ACC112 (cell line): ENCODE measurements at regions not wholly inside any gene's neighbourhood (a gene's known extent, or its start where the extent isn't known, plus 50 kb on each side); places are given as distances from the start of the nearest gene placed in this dataset.

Source experiments
- H2AFZ ChIP-seq: fragments of 200-600 bp; sonication (generic); one replicate; pipeline ENCODE4 v1.6.0; 2017; ENCODE audit warnings: antibody characterized with exemption, low read length; ENCODE audit not compliant: unreplicated experiment
- H3K27ac ChIP-seq: fragments of 200-600 bp; sonication (generic); 2 replicates; pipeline ENCODE4 v1.5.1; 2014; ENCODE audit warnings: low read depth, mild to moderate bottlenecking, antibody characterized with exemption, low read length, moderate library complexity
- H3K27me3 ChIP-seq: fragments of 200-600 bp; sonication (generic); 2 replicates; pipeline ENCODE4 v1.6.1; 2014; ENCODE audit warnings: mild to moderate bottlenecking, antibody characterized with exemption, low read length, moderate library complexity, mixed read lengths; ENCODE audit not compliant: insufficient read depth
- H3K36me3 ChIP-seq: fragments of 200-600 bp; sonication (generic); 2 replicates; pipeline ENCODE4 v1.6.1; 2016; ENCODE audit warnings: mild to moderate bottlenecking, antibody characterized with exemption, low read length, moderate library complexity, mixed read lengths; ENCODE audit not compliant: insufficient read depth
- H3K4me1 ChIP-seq: fragments of 200-600 bp; sonication (generic); one replicate; pipeline ENCODE4 v1.6.1; 2016; ENCODE audit warnings: low read length, mixed read lengths; ENCODE audit not compliant: insufficient read depth, unreplicated experiment, control insufficient read depth
- H3K4me3 ChIP-seq: fragments of 200-600 bp; sonication (generic); 2 replicates; pipeline ENCODE4 v1.5.1; 2014; ENCODE audit warnings: mild to moderate bottlenecking, low read depth, low read length
- H3K79me2 ChIP-seq: fragments of 200-600 bp; sonication (generic); one replicate; pipeline ENCODE4 v1.6.0; 2016; ENCODE audit warnings: low read length; ENCODE audit not compliant: control insufficient read depth, unreplicated experiment, insufficient read depth

GRCh38 chr9:118362123-118362522, 657.9 kb downstream of the TLR4 start:
- H3K4me1 ChIP-seq = peaks cover 3% of the 10 kb centered on the region
- H2AFZ ChIP-seq = no peak overlapping the region
- H3K4me3 ChIP-seq = no peak overlapping the region
- no peaks in the 10 kb centered on the region for H3K79me2 ChIP-seq
- no peak overlapping the region for H3K27ac ChIP-seq
- no peaks in the 10 kb centered on the region for H3K36me3 ChIP-seq
- H3K27me3 ChIP-seq = no peaks in the 10 kb centered on the region

DNA sequence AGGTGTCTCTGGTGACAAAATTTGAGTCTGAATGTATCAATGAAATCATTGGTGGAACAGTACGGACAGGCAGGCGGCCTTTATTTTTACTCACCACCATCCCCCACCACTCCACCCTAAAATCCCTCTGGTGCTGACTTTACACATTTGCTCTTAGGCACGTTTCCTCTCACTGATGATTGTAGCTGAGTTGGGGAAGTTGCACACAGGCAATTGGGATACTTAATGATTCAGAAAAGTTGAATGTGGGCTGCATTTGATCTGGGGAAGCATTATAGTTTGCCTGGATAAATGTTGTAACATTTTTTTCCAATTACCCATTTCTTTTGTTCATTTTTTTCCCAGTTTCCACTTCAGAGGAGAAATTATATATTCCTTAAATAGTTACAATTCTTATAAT, 658.4 kb downstream of the TLR4 start:
- H3K79me2 ChIP-seq = no peaks in the 10 kb centered on the region
- no peak overlapping the region for H2AFZ ChIP-seq
- no peak overlapping the region for H3K27ac ChIP-seq
- no peaks in the 10 kb centered on the region for H3K36me3 ChIP-seq
- H3K27me3 ChIP-seq = no peaks in the 10 kb centered on the region
- peaks cover 3% of the 10 kb centered on the region for H3K4me1 ChIP-seq
- no peak overlapping the region for H3K4me3 ChIP-seq

DNA sequence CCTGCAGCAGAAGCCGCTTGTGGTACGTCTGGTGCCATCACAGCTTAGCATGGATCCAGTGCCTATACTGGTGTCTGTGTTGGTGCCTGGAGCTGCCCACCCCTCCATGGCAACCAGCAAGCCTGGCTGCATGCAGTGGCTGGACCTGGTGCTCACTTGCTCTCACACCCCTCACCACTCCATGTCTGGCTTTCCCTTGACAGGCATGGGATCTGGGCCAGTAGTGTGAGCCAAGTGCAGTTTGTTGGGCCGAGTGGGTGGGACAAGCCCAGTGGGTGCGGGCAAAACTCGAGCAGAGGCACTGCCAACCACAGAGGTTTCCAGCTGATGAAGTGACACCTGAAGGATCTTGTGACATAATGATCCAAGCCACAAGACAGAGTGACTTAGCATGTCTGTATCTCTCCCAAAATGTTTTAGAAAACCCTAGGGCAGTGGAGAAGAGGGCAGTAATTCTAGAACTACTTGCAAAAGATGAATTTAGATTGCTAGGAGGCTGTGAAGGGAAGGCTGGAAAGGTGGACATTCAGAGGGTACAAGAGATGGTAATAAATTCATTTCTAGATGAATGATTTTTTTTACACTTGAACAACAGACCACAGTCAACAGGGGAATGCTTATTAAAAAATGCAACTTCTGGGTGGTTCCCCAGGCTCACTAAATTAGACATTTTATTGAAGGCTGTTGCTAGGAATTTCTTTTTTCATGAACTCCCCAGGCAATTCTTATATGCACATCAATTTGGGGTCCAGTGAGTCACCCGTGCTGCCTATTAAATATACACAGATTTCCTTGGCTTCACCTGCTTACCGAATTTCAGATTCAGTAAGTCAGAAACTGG, 660.3 kb downstream of the TLR4 start:
- Histone ChIP-seq H3K27ac (no peak overlapping the region), H3K79me2 (no peaks in the 10 kb centered on the region), H3K27me3 (no peaks in the 10 kb centered on the region), H3K36me3 (no peaks in the 10 kb centered on the region), H3K4me1 (peaks cover 3% of the 10 kb centered on the region), H3K4me3 (no peak overlapping the region), H2AFZ (no peak overlapping the region)

- no peak overlapping the region for H3K27ac ChIP-seq
- H3K4me1 ChIP-seq = peaks cover 3% of the 10 kb centered on the region
- H3K36me3 ChIP-seq = no peaks in the 10 kb centered on the region
- H3K79me2 ChIP-seq = no peaks in the 10 kb centered on the region
- H2AFZ ChIP-seq = no peak overlapping the region
- H3K27me3 ChIP-seq = no peaks in the 10 kb centered on the region
- no peak overlapping the region for H3K4me3 ChIP-seq
Measured at GRCh38 chr9:118366228-118366627, 662.0 kb downstream of the TLR4 start.

DNA sequence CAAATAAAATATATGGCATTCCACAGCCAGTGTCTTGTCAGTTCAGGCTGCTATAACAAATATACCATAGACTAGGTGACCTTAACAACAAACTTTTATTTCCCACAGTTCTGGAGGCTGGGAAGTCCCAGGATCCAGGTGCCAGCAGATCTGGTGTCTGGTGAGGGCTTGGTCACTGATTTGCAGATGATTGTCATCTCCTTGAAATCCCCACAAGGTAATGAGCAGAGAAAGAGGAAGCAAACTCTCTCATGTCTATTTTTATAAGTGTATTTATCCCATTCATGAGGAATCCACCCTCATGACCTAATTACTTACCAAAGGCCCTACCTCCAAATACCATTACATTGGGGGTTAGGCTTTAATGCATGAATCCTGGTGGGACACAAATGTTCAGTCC, 663.2 kb downstream of the TLR4 start:
- Histone ChIP-seq H3K27me3 (no peaks in the 10 kb centered on the region), H2AFZ (no peak overlapping the region), H3K79me2 (no peaks in the 10 kb centered on the region), H3K27ac (no peak overlapping the region), H3K4me1 (no peaks in the 10 kb centered on the region), H3K4me3 (no peak overlapping the region), H3K36me3 (no peaks in the 10 kb centered on the region)

GRCh38 chr9:118384531-118385100, 680.4 kb downstream of the TLR4 start:
- Histone ChIP-seq H3K4me1 (no peaks in the 10 kb centered on the region), H3K27ac (no peak overlapping the region), H3K79me2 (no peaks in the 10 kb centered on the region), H3K4me3 (no peak overlapping the region), H2AFZ (no peak overlapping the region), H3K36me3 (no peaks in the 10 kb centered on the region), H3K27me3 (peaks cover 4% of the 10 kb centered on the region; the same call in 1 of the 2 replicates)

- no peak overlapping the region for H3K4me3 ChIP-seq
- H3K4me1 ChIP-seq = no peaks in the 10 kb centered on the region
- no peaks in the 10 kb centered on the region for H3K27me3 ChIP-seq
- no peaks in the 10 kb centered on the region for H3K36me3 ChIP-seq
- H2AFZ ChIP-seq = no peak overlapping the region
- H3K27ac ChIP-seq = no peak overlapping the region
- H3K79me2 ChIP-seq = no peaks in the 10 kb centered on the region
Measured at GRCh38 chr9:118395415-118395814, 691.2 kb downstream of the TLR4 start.

DNA sequence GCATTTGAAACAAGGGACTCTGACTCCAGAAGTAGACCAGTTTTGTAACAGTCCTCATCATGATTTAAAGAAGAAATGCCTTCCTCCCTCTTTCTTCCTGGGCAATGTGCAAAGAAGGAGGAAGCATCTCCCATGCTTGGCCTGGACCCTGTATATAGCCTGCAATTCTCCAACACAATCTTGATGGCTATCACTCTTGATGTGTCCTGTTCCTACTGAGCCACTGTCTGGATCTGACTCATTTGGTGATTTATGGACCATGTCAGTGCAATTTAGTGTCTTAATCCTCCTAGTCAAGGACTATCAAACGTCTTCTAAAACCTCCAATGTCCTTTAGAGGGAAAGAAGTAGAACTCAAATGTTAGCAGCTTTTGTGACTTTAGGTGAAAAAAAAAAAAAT, 697.3 kb downstream of the TLR4 start:
- Histone ChIP-seq H2AFZ (no peak overlapping the region), H3K79me2 (no peaks in the 10 kb centered on the region), H3K36me3 (no peaks in the 10 kb centered on the region), H3K27ac (no peak overlapping the region), H3K4me1 (no peaks in the 10 kb centered on the region), H3K4me3 (no peak overlapping the region), H3K27me3 (peaks cover 3% of the 10 kb centered on the region; the same call in 1 of the 2 replicates)

DNA sequence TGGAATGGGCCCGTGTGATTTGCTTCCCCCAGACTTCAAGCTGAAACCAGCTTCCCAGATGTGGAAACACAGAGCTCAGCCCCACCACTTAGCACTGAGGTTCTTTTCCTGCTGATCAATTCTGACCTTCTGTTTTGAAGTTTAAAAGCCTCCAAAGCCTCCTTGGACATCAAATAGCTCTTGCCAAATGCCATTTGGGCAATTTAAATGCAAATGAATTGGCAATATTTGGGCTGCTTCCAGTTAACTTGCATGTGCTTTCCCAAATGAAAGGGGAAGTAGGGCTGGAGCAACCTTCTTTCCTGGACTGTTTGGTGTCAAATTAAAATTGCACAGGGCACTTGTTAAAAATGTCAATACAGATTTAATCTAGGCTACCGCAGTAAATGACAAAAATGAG, 710.5 kb downstream of the TLR4 start:
- no peak overlapping the region for H3K27ac ChIP-seq
- H3K4me1 ChIP-seq = no peaks in the 10 kb centered on the region
- no peaks in the 10 kb centered on the region for H3K27me3 ChIP-seq
- no peaks in the 10 kb centered on the region for H3K79me2 ChIP-seq
- H3K36me3 ChIP-seq = no peaks in the 10 kb centered on the region
- H3K4me3 ChIP-seq = no peak overlapping the region
- H2AFZ ChIP-seq = no peak overlapping the region

- no peaks in the 10 kb centered on the region for H3K4me1 ChIP-seq
- H2AFZ ChIP-seq = no peak overlapping the region
- no peak overlapping the region for H3K27ac ChIP-seq
- H3K36me3 ChIP-seq = no peaks in the 10 kb centered on the region
- H3K4me3 ChIP-seq = no peak overlapping the region
- no peaks in the 10 kb centered on the region for H3K27me3 ChIP-seq
- no peaks in the 10 kb centered on the region for H3K79me2 ChIP-seq
Measured at GRCh38 chr9:118418887-118419565, 714.8 kb downstream of the TLR4 start.

- H3K36me3 ChIP-seq = no peaks in the 10 kb centered on the region
- H3K4me1 ChIP-seq = no peaks in the 10 kb centered on the region
- H3K27me3 ChIP-seq = no peaks in the 10 kb centered on the region
- no peak overlapping the region for H3K27ac ChIP-seq
- H3K79me2 ChIP-seq = no peaks in the 10 kb centered on the region
- H3K4me3 ChIP-seq = no peak overlapping the region
- no peak overlapping the region for H2AFZ ChIP-seq
Measured at GRCh38 chr9:118419676-118420075, 715.5 kb downstream of the TLR4 start.
